CD14-positive monocyte (primary cell): ENCODE measurements at regions not wholly inside any gene's neighbourhood (a gene's known extent, or its start where the extent isn't known, plus 50 kb on each side); places are given as distances from the start of the nearest gene placed in this dataset.

ENCODE experiments used
- DNase-seq, 3 donors: peaks; one replicate each; pipeline ENCODE4 v3.0.0-alpha.2; 2011 to 2022
- H2AFZ ChIP-seq: 2 replicates; pipeline ENCODE4 v1.6.0; 2012; ENCODE audit warnings: mild to moderate bottlenecking, low read depth, low read length, inconsistent platforms; ENCODE audit not compliant: insufficient read depth, poor library complexity, severe bottlenecking
- H3K27ac ChIP-seq, 2 donors: 1 replicate in 1 of 2; 2 replicates in 1 of 2; pipeline ENCODE4 v1.5.1; 2012 to 2013; ENCODE audit warnings: low read length in 2 of 2, control low read depth in 1 of 2, inconsistent platforms in 1 of 2, low read depth in 1 of 2, mild to moderate bottlenecking in 1 of 2
- H3K27me3 ChIP-seq, 2 donors: one replicate each; pipeline versions ENCODE4 v1.6.0 to v1.6.1; 2011 to 2013; ENCODE audit warnings: low read length in 2 of 2; ENCODE audit not compliant: control insufficient read depth in 2 of 2, insufficient read depth in 2 of 2
- H3K36me3 ChIP-seq, 2 donors: replicated peaks in 1 of 2; 1 replicate in 1 of 2; 2 replicates in 1 of 2; pipeline versions ENCODE4 v1.5.1 to v1.6.1; 2012 to 2013; ENCODE audit warnings: low read length in 2 of 2, control low read depth in 1 of 2, inconsistent platforms in 1 of 2, mild to moderate bottlenecking in 1 of 2; ENCODE audit not compliant: insufficient read depth in 2 of 2, control insufficient read depth in 1 of 2
- H3K4me1 ChIP-seq, 2 donors: 1 replicate in 1 of 2; 2 replicates in 1 of 2; pipeline versions ENCODE4 v1.5.1 to v1.6.1; 2012 to 2013; ENCODE audit warnings: low read length in 2 of 2, control low read depth in 1 of 2, inconsistent platforms in 1 of 2, mild to moderate bottlenecking in 1 of 2, moderate library complexity in 1 of 2; ENCODE audit not compliant: insufficient read depth in 2 of 2, control insufficient read depth in 1 of 2
- H3K4me2 ChIP-seq: replicated peaks from 2 replicates; pipeline ENCODE3; 2012; ENCODE audit warnings: low read length, moderate library complexity, mild to moderate bottlenecking; ENCODE audit not compliant: poor library complexity, severe bottlenecking; ENCODE audit errors: extremely low read depth
- H3K4me3 ChIP-seq, 3 experiments: fragments of 200-600 bp in 1 of 3; sonication (generic) in 1 of 3; replicated peaks in 1 of 3; 1 replicate in 2 of 3; 2 replicates in 1 of 3; pipeline ENCODE4 v1.5.1; 2011 to 2013; ENCODE audit warnings: low read length in 3 of 3, mild to moderate bottlenecking in 3 of 3, control low read depth in 2 of 3, low read depth in 2 of 3, inconsistent platforms in 1 of 3, moderate library complexity in 1 of 3
- H3K79me2 ChIP-seq: 2 replicates; pipeline ENCODE4 v1.6.0; 2012; ENCODE audit warnings: mild to moderate bottlenecking, control low read depth, inconsistent platforms, low read length, moderate library complexity; ENCODE audit not compliant: insufficient read depth
- H3K9ac ChIP-seq: 2 replicates; pipeline ENCODE4 v1.6.0; 2017; ENCODE audit warnings: low read length, mild to moderate bottlenecking; ENCODE audit not compliant: insufficient read depth, poor library complexity, severe bottlenecking
- H3K9me3 ChIP-seq, 2 donors: replicated peaks in 1 of 2; 1 replicate in 1 of 2; 2 replicates in 1 of 2; pipeline versions ENCODE4 v1.5.1 to v1.6.1; 2012 to 2013; ENCODE audit warnings: low read length in 2 of 2, control low read depth in 1 of 2; ENCODE audit not compliant: control insufficient read depth in 1 of 2, insufficient read depth in 1 of 2
- H4K20me1 ChIP-seq: 2 replicates; pipeline ENCODE4 v1.6.0; 2012; ENCODE audit warnings: mild to moderate bottlenecking, low read length, control low read depth, moderate library complexity; ENCODE audit not compliant: insufficient read depth
- H3K27ac Mint-ChIP-seq, 7 donors: one replicate each; pipeline ENCODE4 v1.8.0; 2020; ENCODE audit warnings: mild to moderate bottlenecking in 7 of 7, mixed read lengths in 7 of 7, moderate library complexity in 6 of 7, inconsistent platforms in 2 of 7
- H3K27me3 Mint-ChIP-seq, 3 donors: one replicate each; pipeline ENCODE4 v1.8.0; 2021 to 2022; ENCODE audit warnings: low read depth in 3 of 3, mild to moderate bottlenecking in 3 of 3, mixed read lengths in 3 of 3, moderate library complexity in 3 of 3, inconsistent platforms in 1 of 3
- H3K36me3 Mint-ChIP-seq, 2 donors: one replicate each; pipeline ENCODE4 v1.8.0; 2020; ENCODE audit warnings: mixed read lengths in 2 of 2, inconsistent platforms in 1 of 2, mild to moderate bottlenecking in 1 of 2
- H3K4me1 Mint-ChIP-seq: one replicate; pipeline ENCODE4 v1.8.0; 2020; ENCODE audit warnings: mild to moderate bottlenecking, mixed read lengths
- H3K4me3 Mint-ChIP-seq, 2 donors: one replicate each; pipeline ENCODE4 v1.8.0; 2020; ENCODE audit warnings: mild to moderate bottlenecking in 2 of 2, mixed read lengths in 2 of 2, moderate library complexity in 1 of 2
- H3K9me3 Mint-ChIP-seq, 7 donors: one replicate each; pipeline ENCODE4 v1.8.0; 2020 to 2022; ENCODE audit warnings: mixed read lengths in 7 of 7, mild to moderate bottlenecking in 6 of 7, moderate library complexity in 6 of 7, inconsistent platforms in 2 of 7
- CTCF ChIP-seq: fragments of 200-600 bp; IDR thresholded peaks from one replicate; pipeline ENCODE4 v1.8.0; 2022; ENCODE audit warnings: antibody characterized with exemption, mild to moderate bottlenecking
- WGBS: methylation state at CpG from one replicate; pipeline ENCODE4 v1.1.5; 2013; ENCODE audit warnings: missing lambda C conversion rate; ENCODE audit not compliant: insufficient coverage; 5-methylcytosine and 5-hydroxymethylcytosine counted together
- intact Hi-C, 2 donors: fragments of 100-400 bp; cut with micrococcal nuclease; formaldehyde crosslinking; loops; one replicate each; pipeline versions ENCODE4 v1.15.0 to v1.15.1; 2023

- Mint-ChIP-seq H3K27ac (no peak overlapping the region), H3K4me3 (no peak overlapping the region), H3K27me3 (peaks cover 17 to 28% (median 23%) of the 10 kb centered on the region in 3 donors), H3K36me3 (no peaks in the 10 kb centered on the region), H3K9me3 (peaks cover 4 to 17% (median 7%) of the 10 kb centered on the region in 7 donors), H3K4me1 (peaks cover 6% of the 10 kb centered on the region)
- no peak overlapping the region for H2AFZ ChIP-seq
- no peaks in the 10 kb centered on the region for H3K79me2 ChIP-seq
- H3K4me1 ChIP-seq = peaks cover 5 to 8% of the 10 kb centered on the region in 2 donors
- H3K9me3 ChIP-seq = peaks cover 0 to 6% of the 10 kb centered on the region in 2 donors
- no peaks in the 10 kb centered on the region for H4K20me1 ChIP-seq
- intact Hi-C loops = no loop called here
- no peaks in the 10 kb centered on the region for H3K36me3 ChIP-seq
- no peak overlapping the region for H3K9ac ChIP-seq
- H3K27ac ChIP-seq = no peak overlapping the region
- DNase-seq = no peak
- peaks cover 0 to 10% of the 10 kb centered on the region in 2 donors for H3K27me3 ChIP-seq
- 88% methylated on average over 1 of the region's 4 CpGs for WGBS
- no peak overlapping the region for H3K4me3 ChIP-seq
- no peak overlapping the region for H3K4me2 ChIP-seq
- no peak for TF ChIP-seq CTCF
Measured at GRCh38 chr15:70583006-70583405, 180.4 kb downstream of the UACA start.

GRCh38 chr15:70582143-70582945 is 181.0 kb downstream of the UACA start:
- Mint-ChIP-seq H3K4me1 (peaks cover 6% of the 10 kb centered on the region), H3K4me3 (no peak overlapping the region), H3K27me3 (peaks cover 19 to 28% (median 23%) of the 10 kb centered on the region in 3 donors), H3K27ac (no peak overlapping the region), H3K9me3 (peaks cover 4 to 14% (median 7%) of the 10 kb centered on the region in 7 donors), H3K36me3 (no peaks in the 10 kb centered on the region)
- WGBS = 100% methylated on average over 2 of the region's 5 CpGs
- H3K4me2 ChIP-seq = no peak overlapping the region
- H3K27ac ChIP-seq = no peak overlapping the region
- peaks cover 5 to 8% of the 10 kb centered on the region in 2 donors for H3K4me1 ChIP-seq
- H4K20me1 ChIP-seq = no peaks in the 10 kb centered on the region
- H3K9ac ChIP-seq = no peak overlapping the region
- H3K9me3 ChIP-seq = peaks cover 0 to 6% of the 10 kb centered on the region in 2 donors
- no peak for TF ChIP-seq CTCF
- H3K79me2 ChIP-seq = no peaks in the 10 kb centered on the region
- peaks cover 0 to 10% of the 10 kb centered on the region in 2 donors for H3K27me3 ChIP-seq
- DNase-seq = no peak
- H2AFZ ChIP-seq = no peak overlapping the region
- H3K4me3 ChIP-seq = no peak overlapping the region
- intact Hi-C loops = no loop called here
- H3K36me3 ChIP-seq = no peaks in the 10 kb centered on the region
